ENCODE measurements at regions not wholly inside any gene's neighbourhood (a gene's known extent, or its start where the extent isn't known, plus 50 kb on each side); places are given as distances from the start of the nearest gene placed in this dataset.

DNA sequence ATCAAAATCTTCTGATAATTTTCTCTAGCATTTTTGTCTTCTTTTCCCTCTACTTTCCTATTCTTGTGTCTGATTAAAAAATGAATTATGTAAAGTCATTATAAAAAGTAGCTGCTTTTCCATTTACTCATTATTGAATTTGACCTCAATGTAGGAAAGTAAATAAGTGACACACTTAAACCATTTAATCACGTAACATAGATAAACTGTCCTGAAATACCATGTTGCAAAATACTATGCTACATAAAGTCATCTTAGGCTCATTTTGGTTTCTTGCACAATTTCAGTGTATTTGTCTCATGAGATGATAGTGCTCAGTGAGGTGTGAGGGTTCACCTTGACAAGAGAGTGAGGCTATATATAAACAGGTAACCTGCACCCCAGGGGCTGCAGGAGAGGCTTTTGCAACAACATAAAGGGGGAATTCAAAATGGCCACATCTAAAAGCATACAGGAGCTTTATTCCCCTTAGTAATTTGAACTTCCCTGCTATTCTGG, 502.7 kb downstream of the RNF144A start:
- TF ChIP-seq POLR2A (IDR thresholded peaks at IDR 0.05), result no peak
- TF ChIP-seq, protein P1, sequence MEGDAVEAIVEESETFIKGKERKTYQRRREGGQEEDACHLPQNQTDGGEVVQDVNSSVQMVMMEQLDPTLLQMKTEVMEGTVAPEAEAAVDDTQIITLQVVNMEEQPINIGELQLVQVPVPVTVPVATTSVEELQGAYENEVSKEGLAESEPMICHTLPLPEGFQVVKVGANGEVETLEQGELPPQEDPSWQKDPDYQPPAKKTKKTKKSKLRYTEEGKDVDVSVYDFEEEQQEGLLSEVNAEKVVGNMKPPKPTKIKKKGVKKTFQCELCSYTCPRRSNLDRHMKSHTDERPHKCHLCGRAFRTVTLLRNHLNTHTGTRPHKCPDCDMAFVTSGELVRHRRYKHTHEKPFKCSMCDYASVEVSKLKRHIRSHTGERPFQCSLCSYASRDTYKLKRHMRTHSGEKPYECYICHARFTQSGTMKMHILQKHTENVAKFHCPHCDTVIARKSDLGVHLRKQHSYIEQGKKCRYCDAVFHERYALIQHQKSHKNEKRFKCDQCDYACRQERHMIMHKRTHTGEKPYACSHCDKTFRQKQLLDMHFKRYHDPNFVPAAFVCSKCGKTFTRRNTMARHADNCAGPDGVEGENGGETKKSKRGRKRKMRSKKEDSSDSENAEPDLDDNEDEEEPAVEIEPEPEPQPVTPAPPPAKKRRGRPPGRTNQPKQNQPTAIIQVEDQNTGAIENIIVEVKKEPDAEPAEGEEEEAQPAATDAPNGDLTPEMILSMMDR (IDR thresholded peaks at IDR 0.05), result no peak
